OCI-LY3 (cell line): ENCODE measurements at regions not wholly inside any gene's neighbourhood (a gene's known extent, or its start where the extent isn't known, plus 50 kb on each side); places are given as distances from the start of the nearest gene placed in this dataset.

ENCODE experiments used
- H2AFZ ChIP-seq: fragments of 200-600, 300-600 bp; shearing (Covaris generic); 2 replicates; pipeline ENCODE4 v1.6.0; 2014; ENCODE audit warnings: antibody characterized with exemption, low read depth, low read length
- H3K27ac ChIP-seq: fragments of 200-600, 300-600 bp; sonication (generic); 2 replicates; pipeline ENCODE4 v1.5.1; 2014; ENCODE audit warnings: mild to moderate bottlenecking, low read length, moderate library complexity, mixed read lengths
- H3K27me3 ChIP-seq: fragments of 200-600, 300-600 bp; sonication (generic); 2 replicates; pipeline ENCODE4 v1.6.1; 2014; ENCODE audit warnings: low read depth, low read length, mixed read lengths
- H3K36me3 ChIP-seq: fragments of 200-600, 300-600 bp; sonication (generic); replicated peaks from 2 replicates; pipeline ENCODE3; 2014; ENCODE audit warnings: low read depth, low read length, mixed read lengths
- H3K4me1 ChIP-seq: fragments of 300-600, 200-600 bp; sonication (generic); 2 replicates; pipeline ENCODE4 v1.6.1; 2014; ENCODE audit warnings: low read length, mixed read lengths
- H3K4me2 ChIP-seq: fragments of 200-600, 300-600 bp; sonication (generic); 2 replicates; pipeline ENCODE4 v1.6.1; 2014; ENCODE audit warnings: low read length, mixed read lengths
- H3K4me3 ChIP-seq: fragments of 300-600, 200-600 bp; sonication (generic); 2 replicates; pipeline ENCODE4 v1.5.1; 2014; ENCODE audit warnings: antibody characterized with exemption, mild to moderate bottlenecking, low read length, moderate library complexity
- H3K79me2 ChIP-seq: fragments of 300-600, 200-600 bp; shearing (Covaris generic); 2 replicates; pipeline ENCODE4 v1.6.1; 2014; ENCODE audit warnings: mild to moderate bottlenecking, low read length, mixed read lengths
- H3K9ac ChIP-seq: fragments of 300-600, 200-600 bp; shearing (Covaris generic); 2 replicates; pipeline ENCODE4 v1.6.0; 2014; ENCODE audit warnings: mild to moderate bottlenecking, low read length, moderate library complexity
- H3K9me3 ChIP-seq: fragments of 200-600, 300-600 bp; shearing (Covaris generic); 2 replicates; pipeline ENCODE4 v1.6.1; 2014; ENCODE audit warnings: low read length, mixed read lengths; ENCODE audit not compliant: insufficient read depth
- H4K20me1 ChIP-seq: fragments of 200-600, 300-600 bp; sonication (generic); 2 replicates; pipeline ENCODE4 v1.6.1; 2016; ENCODE audit warnings: low read length, mixed read lengths; ENCODE audit not compliant: insufficient read depth
- CTCF ChIP-seq: fragments of 200-600, 300-600 bp; sonication (generic); IDR thresholded peaks from 2 replicates; pipeline ENCODE4 v1.5.1; 2014; ENCODE audit warnings: antibody characterized with exemption, low read length, low read depth
- EZH2phosphoT487 ChIP-seq: fragments of 200-600 bp; shearing (Covaris generic); IDR thresholded peaks from 2 replicates; pipeline ENCODE4 v1.6.1; 2018; ENCODE audit warnings: antibody characterized with exemption, mixed run types, low read depth

- H3K4me3 ChIP-seq, result no peak overlapping the region
- no peak for TF ChIP-seq EZH2phosphoT487
- TF ChIP-seq CTCF, result no peak
- no peak overlapping the region for H2AFZ ChIP-seq
- no peaks in the 10 kb centered on the region for H3K27me3 ChIP-seq
- H3K36me3 ChIP-seq, result no peaks in the 10 kb centered on the region
- H3K9me3 ChIP-seq, result no peaks in the 10 kb centered on the region
- no peak overlapping the region for H3K9ac ChIP-seq
- H3K4me1 ChIP-seq, result no peaks in the 10 kb centered on the region
- no peaks in the 10 kb centered on the region for H4K20me1 ChIP-seq
- H3K79me2 ChIP-seq, result no peaks in the 10 kb centered on the region
- H3K27ac ChIP-seq, result no peak overlapping the region
- no peak overlapping the region for H3K4me2 ChIP-seq
These were observed 129.2 kb upstream of the PTCH1 start for GRCh38 chr9:95645992-95646391.

- H3K27me3 ChIP-seq, result no peaks in the 10 kb centered on the region
- H3K9me3 ChIP-seq, result no peaks in the 10 kb centered on the region
These were observed 128.8 kb upstream of the PTCH1 start for GRCh38 chr9:95645579-95645978.

GRCh38 chr9:95644377-95644776, 127.6 kb upstream of the PTCH1 start:
- Histone ChIP-seq H3K9ac (no peak overlapping the region), H3K4me2 (no peak overlapping the region), H3K4me3 (no peak overlapping the region), H2AFZ (no peak overlapping the region), H4K20me1 (no peaks in the 10 kb centered on the region), H3K4me1 (no peaks in the 10 kb centered on the region), H3K27ac (no peak overlapping the region), H3K79me2 (no peaks in the 10 kb centered on the region), H3K27me3 (no peaks in the 10 kb centered on the region), H3K36me3 (no peaks in the 10 kb centered on the region), H3K9me3 (no peaks in the 10 kb centered on the region)
- TF ChIP-seq EZH2phosphoT487 (no peak), CTCF (no peak)

More at GRCh38 chr9:95645579-95645978, 128.8 kb upstream of the PTCH1 start:
- H3K4me1 ChIP-seq, result no peaks in the 10 kb centered on the region
- no peaks in the 10 kb centered on the region for H3K79me2 ChIP-seq
- no peak for TF ChIP-seq EZH2phosphoT487
- TF ChIP-seq CTCF, result no peak
- no peak overlapping the region for H3K4me3 ChIP-seq
- no peak overlapping the region for H3K4me2 ChIP-seq
- H3K36me3 ChIP-seq, result no peaks in the 10 kb centered on the region
- H3K27ac ChIP-seq, result no peak overlapping the region
- H2AFZ ChIP-seq, result no peak overlapping the region
- no peak overlapping the region for H3K9ac ChIP-seq
- H4K20me1 ChIP-seq, result no peaks in the 10 kb centered on the region

GRCh38 chr9:95643619-95644018, 126.8 kb upstream of the PTCH1 start:
- Histone ChIP-seq H3K79me2 (no peaks in the 10 kb centered on the region), H2AFZ (no peak overlapping the region), H3K4me2 (no peak overlapping the region), H3K27me3 (no peaks in the 10 kb centered on the region), H3K9ac (no peak overlapping the region), H4K20me1 (no peaks in the 10 kb centered on the region), H3K4me3 (no peak overlapping the region), H3K27ac (no peak overlapping the region), H3K4me1 (no peaks in the 10 kb centered on the region), H3K36me3 (no peaks in the 10 kb centered on the region), H3K9me3 (no peaks in the 10 kb centered on the region)
- TF ChIP-seq CTCF (no peak), EZH2phosphoT487 (no peak)
